H9 (cell line): ENCODE measurements at regions not wholly inside any gene's neighbourhood (a gene's known extent, or its start where the extent isn't known, plus 50 kb on each side); places are given as distances from the start of the nearest gene placed in this dataset.

Source experiments
- DNase-seq: peaks from one replicate; pipeline ENCODE4 v3.0.0-alpha.2; 2017
- H2AFZ ChIP-seq: one replicate; pipeline ENCODE4 v1.6.1; 2013; ENCODE audit warnings: mild to moderate bottlenecking, low read length, control low read depth, moderate library complexity
- H2AK5ac ChIP-seq: 2 replicates; pipeline ENCODE4 v1.6.1; 2013; ENCODE audit warnings: low read length, control low read depth, mixed read lengths; ENCODE audit not compliant: insufficient read length
- H2BK120ac ChIP-seq: one replicate; pipeline ENCODE4 v1.6.1; 2013; ENCODE audit warnings: low read depth, mild to moderate bottlenecking, low read length, control low read depth, inconsistent platforms; ENCODE audit not compliant: poor library complexity, severe bottlenecking
- H2BK12ac ChIP-seq: 2 replicates; pipeline ENCODE4 v1.6.1; 2013; ENCODE audit warnings: low read length, control low read depth, mixed read lengths, low read depth; ENCODE audit not compliant: insufficient read length
- H2BK15ac ChIP-seq: 2 replicates; pipeline ENCODE4 v1.6.1; 2013; ENCODE audit warnings: low read depth, low read length, control low read depth
- H2BK20ac ChIP-seq: one replicate; pipeline ENCODE4 v1.6.1; 2013; ENCODE audit warnings: low read depth, mild to moderate bottlenecking, low read length, control low read depth, inconsistent platforms; ENCODE audit not compliant: poor library complexity, severe bottlenecking
- H2BK5ac ChIP-seq: 2 replicates; pipeline ENCODE4 v1.6.1; 2013; ENCODE audit warnings: low read length, control low read depth, mixed read lengths; ENCODE audit not compliant: insufficient read length
- H3K14ac ChIP-seq: 2 replicates; pipeline ENCODE4 v1.6.1; 2013; ENCODE audit warnings: low read length, control low read depth; ENCODE audit not compliant: insufficient read depth
- H3K18ac ChIP-seq: 2 replicates; pipeline ENCODE4 v1.6.1; 2013; ENCODE audit warnings: low read depth, mild to moderate bottlenecking, mixed read lengths, low read length, control low read depth; ENCODE audit not compliant: insufficient read length
- H3K23ac ChIP-seq: 2 replicates; pipeline ENCODE4 v1.6.1; 2013; ENCODE audit warnings: low read length, control low read depth, mixed read lengths, low read depth; ENCODE audit not compliant: insufficient read length
- H3K23me2 ChIP-seq: 2 replicates; pipeline ENCODE4 v1.6.1; 2013; ENCODE audit warnings: low read depth, mild to moderate bottlenecking, mixed read lengths, low read length, control low read depth; ENCODE audit not compliant: insufficient read length, poor library complexity, severe bottlenecking
- H3K27ac ChIP-seq: 2 replicates; pipeline ENCODE4 v1.5.1; 2013; ENCODE audit warnings: low read length, control low read depth, mixed read lengths, low read depth; ENCODE audit not compliant: insufficient read length
- H3K27me3 ChIP-seq: 2 replicates; pipeline ENCODE4 v1.6.1; 2013; ENCODE audit warnings: low read length, control low read depth, inconsistent platforms; ENCODE audit not compliant: insufficient read depth
- H3K4ac ChIP-seq: 2 replicates; pipeline ENCODE4 v1.6.1; 2013; ENCODE audit warnings: low read depth, mild to moderate bottlenecking, control low read depth, inconsistent platforms, low read length, moderate library complexity
- H3K4me1 ChIP-seq: 2 replicates; pipeline ENCODE4 v1.6.1; 2013; ENCODE audit warnings: low read length, control low read depth, inconsistent platforms; ENCODE audit not compliant: insufficient read depth
- H3K4me2 ChIP-seq: 2 replicates; pipeline ENCODE4 v1.6.1; 2013; ENCODE audit warnings: low read length, control low read depth, mixed read lengths; ENCODE audit not compliant: insufficient read length, insufficient read depth
- H3K56ac ChIP-seq: 2 replicates; pipeline ENCODE4 v1.6.1; 2013; ENCODE audit warnings: low read depth, mild to moderate bottlenecking, mixed read lengths, low read length, control low read depth; ENCODE audit not compliant: insufficient read length
- H3K79me1 ChIP-seq: 2 replicates; pipeline ENCODE4 v1.6.1; 2013; ENCODE audit warnings: low read depth, mild to moderate bottlenecking, moderate library complexity, low read length, control low read depth, inconsistent platforms; ENCODE audit not compliant: insufficient read depth, poor library complexity, severe bottlenecking
- H3K79me2 ChIP-seq: 2 replicates; pipeline ENCODE4 v1.6.1; 2013; ENCODE audit warnings: low read length, control low read depth, inconsistent platforms; ENCODE audit not compliant: insufficient read depth
- H3K9ac ChIP-seq: 2 replicates; pipeline ENCODE4 v1.6.1; 2013; ENCODE audit warnings: low read length, control low read depth, mixed read lengths; ENCODE audit not compliant: insufficient read length; ENCODE audit errors: extremely low read depth
- H3K9me3 ChIP-seq: one replicate; pipeline ENCODE4 v1.6.1; 2013; ENCODE audit warnings: low read depth, low read length, inconsistent platforms; ENCODE audit not compliant: control insufficient read depth
- H3T11ph ChIP-seq: one replicate; pipeline ENCODE4 v1.6.1; 2013; ENCODE audit warnings: mild to moderate bottlenecking, low read length, control low read depth, inconsistent platforms
- H4K20me1 ChIP-seq: one replicate; pipeline ENCODE4 v1.6.1; 2013; ENCODE audit not compliant: control insufficient read depth, insufficient read length, insufficient read depth
- H4K5ac ChIP-seq: 2 replicates; pipeline ENCODE4 v1.6.1; 2013; ENCODE audit warnings: low read depth, mild to moderate bottlenecking, mixed read lengths, low read length, control low read depth; ENCODE audit not compliant: insufficient read length
- H4K8ac ChIP-seq: replicated peaks from 2 replicates; pipeline ENCODE4 v1.6.1; 2013; ENCODE audit warnings: low read length, control low read depth, mixed read lengths, low read depth; ENCODE audit not compliant: insufficient read length
- H4K91ac ChIP-seq: 2 replicates; pipeline ENCODE4 v1.6.1; 2013; ENCODE audit warnings: low read depth, mild to moderate bottlenecking, moderate library complexity, mixed read lengths, low read length, control low read depth; ENCODE audit not compliant: insufficient read length
- H3K27ac Mint-ChIP-seq, 3 experiments: 2 replicates in 2 of 3; 3 replicates in 1 of 3; pipeline ENCODE4 v1.8.0; 2020 to 2021; ENCODE audit warnings: mixed read lengths in 3 of 3, mild to moderate bottlenecking in 1 of 3, moderate library complexity in 1 of 3
- H3K27me3 Mint-ChIP-seq: 2 replicates; pipeline ENCODE4 v1.8.0; 2021; ENCODE audit warnings: low read depth, mild to moderate bottlenecking, moderate library complexity, mixed read lengths
- H3K36me3 Mint-ChIP-seq, 3 experiments: 2 replicates in 2 of 3; 3 replicates in 1 of 3; pipeline ENCODE4 v1.8.0; 2020 to 2021; ENCODE audit warnings: low read depth in 3 of 3, mixed read lengths in 3 of 3; ENCODE audit not compliant: insufficient read depth in 1 of 3
- H3K4me1 Mint-ChIP-seq, 2 experiments: 2 replicates each; pipeline ENCODE4 v1.8.0; 2020; ENCODE audit warnings: mixed read lengths in 2 of 2
- H3K4me3 Mint-ChIP-seq, 2 experiments: 2 replicates in 1 of 2; 3 replicates in 1 of 2; pipeline ENCODE4 v1.8.0; 2020 to 2021; ENCODE audit warnings: mild to moderate bottlenecking in 2 of 2, mixed read lengths in 2 of 2, moderate library complexity in 1 of 2
- H3K9me3 Mint-ChIP-seq, 2 experiments: 2 replicates in 1 of 2; 3 replicates in 1 of 2; pipeline ENCODE4 v1.8.0; 2020; ENCODE audit warnings: mild to moderate bottlenecking in 2 of 2, mixed read lengths in 2 of 2, moderate library complexity in 1 of 2
- CTCF ChIP-seq: fragments of 200-600 bp; sonication (generic); conservative IDR thresholded peaks from 3 replicates; pipeline ENCODE4 v1.8.0; 2021; ENCODE audit warnings: antibody characterized with exemption, mild to moderate bottlenecking

GRCh38 chr1:189751311-189751710, 726.4 kb downstream of the BRINP3 start:
- H2BK12ac ChIP-seq, result no peak overlapping the region
- no peak overlapping the region for H3K9ac ChIP-seq
- no peak overlapping the region for H4K5ac ChIP-seq
- no peak overlapping the region for H3K4ac ChIP-seq
- no peak overlapping the region for H3K27ac ChIP-seq
- Mint-ChIP-seq H3K9me3 (peaks cover 11 to 14% of the 10 kb centered on the region in 2 experiments), H3K4me1 (no peaks in the 10 kb centered on the region), H3K27me3 (no peaks in the 10 kb centered on the region), H3K36me3 (peaks cover 6 to 9% (median 8%) of the 10 kb centered on the region in 3 experiments), H3K4me3 (no peak overlapping the region), H3K27ac (no peak overlapping the region)
- no peaks in the 10 kb centered on the region for H3K4me1 ChIP-seq
- no peak overlapping the region for H4K91ac ChIP-seq
- H2BK120ac ChIP-seq, result no peak overlapping the region
- no peak for TF ChIP-seq CTCF
- no peaks in the 10 kb centered on the region for H3K79me1 ChIP-seq
- H3K4me2 ChIP-seq, result no peak overlapping the region
- no peak overlapping the region for H3T11ph ChIP-seq
- H3K23me2 ChIP-seq, result no peaks in the 10 kb centered on the region
- no peaks in the 10 kb centered on the region for H3K9me3 ChIP-seq
- no peak overlapping the region for H3K14ac ChIP-seq
- H2AFZ ChIP-seq, result no peak overlapping the region
- no peak overlapping the region for H2BK15ac ChIP-seq
- no peak overlapping the region for H2BK5ac ChIP-seq
- no peak overlapping the region for H2AK5ac ChIP-seq
- no peak overlapping the region for H2BK20ac ChIP-seq
- no peak overlapping the region for H3K56ac ChIP-seq
- H3K79me2 ChIP-seq, result no peaks in the 10 kb centered on the region
- no peaks in the 10 kb centered on the region for H3K27me3 ChIP-seq
- no peak overlapping the region for H3K18ac ChIP-seq
- DNase-seq, result no peak
- H3K23ac ChIP-seq, result no peak overlapping the region
- H4K20me1 ChIP-seq, result no peaks in the 10 kb centered on the region
- no peak overlapping the region for H4K8ac ChIP-seq
